ENCODE measurements at regions not wholly inside any gene's neighbourhood (a gene's known extent, or its start where the extent isn't known, plus 50 kb on each side); places are given as distances from the start of the nearest gene placed in this dataset.
"Not testable (repeated sequence)": the region's sequence is repeated elsewhere in the genome, so short reads cannot be mapped to it uniquely, and the experiment has no call there.

DNA sequence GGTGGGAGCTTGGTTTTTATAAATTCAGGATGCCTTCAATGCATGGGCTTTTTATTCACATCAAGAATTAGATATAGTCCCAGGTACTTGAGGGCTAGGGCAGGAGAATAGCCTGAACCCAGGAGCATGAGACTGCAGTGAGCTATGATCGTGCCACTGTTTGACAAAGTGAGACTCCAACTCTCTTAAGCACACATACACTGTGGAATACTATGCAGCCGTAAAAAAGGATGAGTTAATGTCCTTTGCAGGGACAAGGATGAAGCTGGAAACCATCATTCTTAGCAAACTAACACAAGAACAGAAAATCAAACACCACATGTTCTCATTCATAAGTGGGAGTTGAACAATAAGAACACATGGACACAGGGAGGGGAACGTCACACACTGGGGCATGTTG lies 470.0 kb downstream of the SETD4 start:
- not testable (repeated sequence) for H3K27me3 ChIP-seq (replicated peaks; ENCODE audit: control insufficient read depth, insufficient read depth, low read length)

DNA sequence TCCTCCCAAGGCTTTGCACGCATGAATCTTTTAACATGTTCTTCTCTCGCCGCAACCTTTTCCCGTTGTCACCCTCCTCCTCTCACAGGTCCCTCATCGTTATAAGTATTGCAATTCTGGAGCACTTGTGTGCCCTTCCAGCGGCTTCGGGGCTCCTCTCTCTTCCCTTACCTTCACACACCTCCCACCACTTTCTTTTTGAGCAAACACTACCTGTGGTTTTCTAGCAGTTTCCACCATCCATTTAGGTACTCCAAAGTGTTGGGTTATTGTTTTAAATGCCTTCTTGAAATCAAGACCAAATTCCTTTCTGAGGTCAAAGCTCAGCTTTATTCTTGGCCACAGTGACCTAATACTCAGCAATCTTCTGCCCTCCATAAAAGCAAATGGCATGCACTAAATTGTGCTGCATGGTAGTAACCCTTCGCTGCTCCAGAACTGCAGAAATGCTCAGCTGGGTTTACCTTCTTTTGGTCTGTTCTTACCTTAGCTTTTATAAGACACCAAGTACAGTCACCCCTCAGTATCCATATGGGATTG lies 472.4 kb downstream of the SETD4 start:
- H3K4me3 ChIP-seq (ENCODE audit: low read length): no peak overlapping the region
- DNase-seq (ENCODE audit: low read depth): no peak
- H3K27me3 ChIP-seq (replicated peaks; ENCODE audit: control insufficient read depth, insufficient read depth, low read length): no peaks in the 10 kb centered on the region

More for the DNA sequence above, 470.0 kb downstream of the SETD4 start:
- not testable (repeated sequence) for H3K4me3 ChIP-seq (ENCODE audit: low read length); DNase-seq (ENCODE audit: low read depth); H3K9ac ChIP-seq (ENCODE audit: low read length); H3K36me3 ChIP-seq (ENCODE audit: control insufficient read depth, insufficient read depth, low read length, severe bottlenecking); H3K9me3 ChIP-seq (ENCODE audit: control insufficient read depth, low read length)
- H3K4me1 ChIP-seq (ENCODE audit: control insufficient read depth, insufficient read depth, low read length): peaks cover 16% of the 10 kb centered on the region

DNA sequence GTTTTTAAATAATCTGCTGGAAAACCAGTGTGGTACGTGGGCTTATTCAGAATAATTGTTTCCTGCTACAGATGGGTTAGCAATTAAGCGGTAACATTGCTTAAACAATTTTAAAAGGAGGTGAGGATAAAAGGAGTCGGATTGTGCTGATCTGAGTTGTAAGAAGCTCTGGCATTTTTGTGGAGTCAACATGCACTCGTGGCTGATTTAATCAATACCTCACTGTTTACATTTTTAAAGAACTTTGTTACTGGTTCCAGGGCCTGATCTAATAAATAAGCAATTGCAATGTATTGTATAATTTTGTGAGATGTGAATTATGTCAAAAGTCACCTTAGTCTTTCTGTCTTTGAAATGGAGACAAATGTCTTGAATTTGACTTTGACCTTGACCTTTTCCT lies 474.0 kb downstream of the SETD4 start:
- no peaks in the 10 kb centered on the region for H3K36me3 ChIP-seq (ENCODE audit: control insufficient read depth, insufficient read depth, low read length, severe bottlenecking)
- no peak overlapping the region for H3K9ac ChIP-seq (ENCODE audit: low read length)
- no peaks in the 10 kb centered on the region for H3K9me3 ChIP-seq (ENCODE audit: control insufficient read depth, low read length)
- no peak overlapping the region for H3K4me3 ChIP-seq (ENCODE audit: low read length)
- H3K27me3 ChIP-seq (replicated peaks; ENCODE audit: control insufficient read depth, insufficient read depth, low read length): no peaks in the 10 kb centered on the region
- no peak for DNase-seq (ENCODE audit: low read depth)
- peaks cover 20% of the 10 kb centered on the region for H3K4me1 ChIP-seq (ENCODE audit: control insufficient read depth, insufficient read depth, low read length)

More for the DNA sequence above, 472.4 kb downstream of the SETD4 start:
- Histone ChIP-seq H3K9me3 (ENCODE audit: control insufficient read depth, low read length) (no peaks in the 10 kb centered on the region), H3K9ac (ENCODE audit: low read length) (no peak overlapping the region), H3K36me3 (ENCODE audit: control insufficient read depth, insufficient read depth, low read length, severe bottlenecking) (no peaks in the 10 kb centered on the region), H3K4me1 (ENCODE audit: control insufficient read depth, insufficient read depth, low read length) (peaks cover 15% of the 10 kb centered on the region)

DNA sequence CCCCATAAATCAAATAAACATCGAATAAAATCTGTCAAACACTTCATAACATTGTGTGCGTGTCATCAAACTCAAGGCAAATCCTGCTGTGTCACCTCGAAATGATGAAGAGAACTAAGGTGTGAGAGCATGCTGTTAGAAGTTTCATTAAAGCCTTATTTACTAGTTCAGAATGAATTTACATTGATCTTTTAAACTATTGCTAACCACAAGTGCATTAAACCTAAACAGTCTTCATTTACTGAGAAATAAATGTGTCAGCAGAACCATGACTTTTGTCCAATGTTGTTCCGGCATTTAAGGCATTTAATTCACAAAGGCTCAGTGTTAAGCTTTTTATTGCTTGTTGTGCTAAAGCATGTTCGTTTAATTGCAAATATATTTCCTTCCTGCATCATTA lies 474.4 kb downstream of the SETD4 start:
- Histone ChIP-seq H3K36me3 (ENCODE audit: control insufficient read depth, insufficient read depth, low read length, severe bottlenecking) (no peaks in the 10 kb centered on the region), H3K9ac (ENCODE audit: low read length) (no peak overlapping the region), H3K4me1 (ENCODE audit: control insufficient read depth, insufficient read depth, low read length) (peaks cover 20% of the 10 kb centered on the region), H3K27me3 (replicated peaks; ENCODE audit: control insufficient read depth, insufficient read depth, low read length) (no peaks in the 10 kb centered on the region), H3K9me3 (ENCODE audit: control insufficient read depth, low read length) (no peaks in the 10 kb centered on the region), H3K4me3 (ENCODE audit: low read length) (no peak overlapping the region)
- DNase-seq (ENCODE audit: low read depth): no peak

- Histone ChIP-seq H3K4me1 (ENCODE audit: control insufficient read depth, insufficient read depth, low read length) (peaks cover 20% of the 10 kb centered on the region), H3K36me3 (ENCODE audit: control insufficient read depth, insufficient read depth, low read length, severe bottlenecking) (no peaks in the 10 kb centered on the region), H3K4me3 (ENCODE audit: low read length) (no peak overlapping the region), H3K9me3 (ENCODE audit: control insufficient read depth, low read length) (no peaks in the 10 kb centered on the region), H3K9ac (ENCODE audit: low read length) (no peak overlapping the region), H3K27me3 (replicated peaks; ENCODE audit: control insufficient read depth, insufficient read depth, low read length) (no peaks in the 10 kb centered on the region)
- DNase-seq (ENCODE audit: low read depth): no peak
Measured at GRCh38 chr21:35585155-35585554, 475.2 kb downstream of the SETD4 start.

GRCh38 chr21:35583566-35584216 lies 476.6 kb downstream of the SETD4 start:
- Histone ChIP-seq H3K4me3 (ENCODE audit: low read length) (no peak overlapping the region), H3K4me1 (ENCODE audit: control insufficient read depth, insufficient read depth, low read length) (peaks cover 31% of the 10 kb centered on the region), H3K9ac (ENCODE audit: low read length) (no peak overlapping the region), H3K9me3 (ENCODE audit: control insufficient read depth, low read length) (no peaks in the 10 kb centered on the region), H3K27me3 (replicated peaks; ENCODE audit: control insufficient read depth, insufficient read depth, low read length) (no peaks in the 10 kb centered on the region), H3K36me3 (ENCODE audit: control insufficient read depth, insufficient read depth, low read length, severe bottlenecking) (no peaks in the 10 kb centered on the region)
- DNase-seq (ENCODE audit: low read depth): no peak

DNA sequence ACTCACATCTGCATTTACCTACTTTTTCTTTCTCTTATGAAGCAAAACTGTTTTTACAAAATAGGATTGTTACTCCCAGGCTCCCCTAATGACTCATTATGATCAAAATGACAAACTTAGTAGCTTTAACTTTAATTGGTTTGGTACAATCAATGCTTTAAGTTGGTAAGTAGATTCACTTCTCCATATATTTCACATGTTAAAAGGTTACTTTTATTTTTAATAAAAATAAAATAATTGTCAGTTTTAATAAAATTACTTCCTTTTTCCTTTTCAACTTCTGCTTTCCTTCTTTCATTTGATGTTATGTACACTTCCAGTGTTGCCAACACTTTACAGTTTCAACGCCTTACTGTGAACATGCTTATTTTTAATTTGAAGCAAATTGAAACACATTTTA lies 477.6 kb downstream of the SETD4 start:
- Histone ChIP-seq H3K27me3 (replicated peaks; ENCODE audit: control insufficient read depth, insufficient read depth, low read length) (no peaks in the 10 kb centered on the region), H3K4me3 (ENCODE audit: low read length) (no peak overlapping the region), H3K9ac (ENCODE audit: low read length) (no peak overlapping the region), H3K4me1 (ENCODE audit: control insufficient read depth, insufficient read depth, low read length) (peaks cover 36% of the 10 kb centered on the region), H3K9me3 (ENCODE audit: control insufficient read depth, low read length) (no peaks in the 10 kb centered on the region), H3K36me3 (ENCODE audit: control insufficient read depth, insufficient read depth, low read length, severe bottlenecking) (no peaks in the 10 kb centered on the region)
- DNase-seq (ENCODE audit: low read depth): no peak

GRCh38 chr21:35581640-35582039 lies 478.7 kb downstream of the SETD4 start:
- H3K9me3 ChIP-seq (ENCODE audit: control insufficient read depth, low read length): no peaks in the 10 kb centered on the region
- H3K4me1 ChIP-seq (ENCODE audit: control insufficient read depth, insufficient read depth, low read length): peaks cover 39% of the 10 kb centered on the region
- no peaks in the 10 kb centered on the region for H3K36me3 ChIP-seq (ENCODE audit: control insufficient read depth, insufficient read depth, low read length, severe bottlenecking)
- no peak overlapping the region for H3K9ac ChIP-seq (ENCODE audit: low read length)
- H3K4me3 ChIP-seq (ENCODE audit: low read length): no peak overlapping the region
- no peak for DNase-seq (ENCODE audit: low read depth)
- H3K27me3 ChIP-seq (replicated peaks; ENCODE audit: control insufficient read depth, insufficient read depth, low read length): no peaks in the 10 kb centered on the region

- Histone ChIP-seq H3K4me3 (ENCODE audit: low read length) (no peak overlapping the region), H3K9ac (ENCODE audit: low read length) (peak overlapping the region; percentile 20), H3K27me3 (replicated peaks; ENCODE audit: control insufficient read depth, insufficient read depth, low read length) (no peaks in the 10 kb centered on the region), H3K4me1 (ENCODE audit: control insufficient read depth, insufficient read depth, low read length) (peaks cover 45% of the 10 kb centered on the region), H3K9me3 (ENCODE audit: control insufficient read depth, low read length) (no peaks in the 10 kb centered on the region), H3K36me3 (ENCODE audit: control insufficient read depth, insufficient read depth, low read length, severe bottlenecking) (no peaks in the 10 kb centered on the region)
- no peak for DNase-seq (ENCODE audit: low read depth)
Measured at GRCh38 chr21:35579520-35580293, 480.6 kb downstream of the SETD4 start.

GRCh38 chr21:35578831-35579471 lies 481.4 kb downstream of the SETD4 start:
- no peak for DNase-seq (ENCODE audit: low read depth)
- Histone ChIP-seq H3K9me3 (ENCODE audit: control insufficient read depth, low read length) (no peaks in the 10 kb centered on the region), H3K36me3 (ENCODE audit: control insufficient read depth, insufficient read depth, low read length, severe bottlenecking) (no peaks in the 10 kb centered on the region), H3K27me3 (replicated peaks; ENCODE audit: control insufficient read depth, insufficient read depth, low read length) (no peaks in the 10 kb centered on the region), H3K9ac (ENCODE audit: low read length) (peak overlapping the region; percentile 37), H3K4me3 (ENCODE audit: low read length) (peak overlapping the region; percentile 26), H3K4me1 (ENCODE audit: control insufficient read depth, insufficient read depth, low read length) (peaks cover 51% of the 10 kb centered on the region)

GRCh38 chr21:35578347-35578782 lies 482.0 kb downstream of the SETD4 start:
- peak; percentile 83 for DNase-seq (ENCODE audit: low read depth)
- Histone ChIP-seq H3K9ac (ENCODE audit: low read length) (peak overlapping the region; percentile 37), H3K9me3 (ENCODE audit: control insufficient read depth, low read length) (no peaks in the 10 kb centered on the region), H3K4me1 (ENCODE audit: control insufficient read depth, insufficient read depth, low read length) (peaks cover 53% of the 10 kb centered on the region), H3K4me3 (ENCODE audit: low read length) (peak overlapping the region; percentile 26), H3K27me3 (replicated peaks; ENCODE audit: control insufficient read depth, insufficient read depth, low read length) (no peaks in the 10 kb centered on the region), H3K36me3 (ENCODE audit: control insufficient read depth, insufficient read depth, low read length, severe bottlenecking) (no peaks in the 10 kb centered on the region)
